HG03432 (cell line): ENCODE measurements at regions not wholly inside any gene's neighbourhood (a gene's known extent, or its start where the extent isn't known, plus 50 kb on each side); places are given as distances from the start of the nearest gene placed in this dataset.

Source experiments
- ATAC-seq: cut with Tn5 transposase; IDR thresholded peaks from one replicate; pipeline ENCODE4 v1.9.1; 2021; ENCODE audit warnings: mild to moderate bottlenecking, moderate library complexity; ENCODE audit not compliant: unreplicated experiment

- ATAC-seq: no peak
Measured at GRCh38 chr10:29105516-29106215, 183.2 kb upstream of the LYZL1 start.

- no peak for ATAC-seq
Measured at GRCh38 chr10:29106287-29106686, 182.6 kb upstream of the LYZL1 start.

- no peak for ATAC-seq
Measured at GRCh38 chr10:29107866-29108498, 180.9 kb upstream of the LYZL1 start.

- no peak for ATAC-seq
Measured at GRCh38 chr10:29109707-29110571, 178.9 kb upstream of the LYZL1 start.

GRCh38 chr10:29112827-29113615, 175.8 kb upstream of the LYZL1 start:
- no peak for ATAC-seq

- ATAC-seq: no peak
Measured at GRCh38 chr10:29113616-29113945, 175.3 kb upstream of the LYZL1 start.

GRCh38 chr10:29114141-29114540, 174.7 kb upstream of the LYZL1 start:
- no peak for ATAC-seq

GRCh38 chr10:29117781-29118180, 171.1 kb upstream of the LYZL1 start:
- ATAC-seq: no peak

- ATAC-seq: no peak
Measured at GRCh38 chr10:29119374-29119773, 169.5 kb upstream of the LYZL1 start.

GRCh38 chr10:29120216-29120615, 168.7 kb upstream of the LYZL1 start:
- ATAC-seq: no peak

GRCh38 chr10:29124864-29125263, 164.0 kb upstream of the LYZL1 start:
- no peak for ATAC-seq

GRCh38 chr10:29127037-29127700, 161.7 kb upstream of the LYZL1 start:
- no peak for ATAC-seq

- ATAC-seq: no peak
Measured at GRCh38 chr10:29127731-29128130, 161.1 kb upstream of the LYZL1 start.

GRCh38 chr10:29130190-29130673, 158.6 kb upstream of the LYZL1 start:
- ATAC-seq: no peak

GRCh38 chr10:29131952-29132547, 156.8 kb upstream of the LYZL1 start:
- ATAC-seq: no peak

- ATAC-seq: no peak
Measured at GRCh38 chr10:29132551-29133111, 156.2 kb upstream of the LYZL1 start.

GRCh38 chr10:29135337-29135736, 153.5 kb upstream of the LYZL1 start:
- no peak for ATAC-seq

GRCh38 chr10:29136411-29136810, 152.5 kb upstream of the LYZL1 start:
- no peak for ATAC-seq

GRCh38 chr10:29140151-29140550, 148.7 kb upstream of the LYZL1 start:
- ATAC-seq: no peak

GRCh38 chr10:29140991-29141390, 147.9 kb upstream of the LYZL1 start:
- no peak for ATAC-seq
